CD4-positive, alpha-beta memory T cell (primary cell): ENCODE measurements at regions not wholly inside any gene's neighbourhood (a gene's known extent, or its start where the extent isn't known, plus 50 kb on each side); places are given as distances from the start of the nearest gene placed in this dataset.

Experiments used
- CTCF ChIA-PET: fragments of 350-600 bp; sonication (Branson Sonifier 250); formaldehyde crosslinking; loops from one replicate; lab custom pipeline; 2021; ENCODE audit warnings: inconsistent platforms; ENCODE audit not compliant: partially characterized antibody; lab: Charles Lee
- POLR2A ChIA-PET: fragments of 350-600 bp; sonication (Branson Sonifier 250); formaldehyde crosslinking; loops from one replicate; lab custom pipeline; 2021; ENCODE audit not compliant: partially characterized antibody; lab: Charles Lee
- DNase-seq, 5 donors: peaks; one replicate each; pipeline versions ENCODE4 v3.0.0 to v3.0.0-alpha.2; 2020 to 2022; ENCODE audit warnings: mixed read lengths in 1 of 5
- H3K27ac ChIP-seq: one replicate; pipeline ENCODE4 v1.7.0; 2013; ENCODE audit warnings: low read depth, low read length
- H3K27me3 ChIP-seq: 2 replicates; pipeline ENCODE4 v1.7.0; 2013; ENCODE audit warnings: mild to moderate bottlenecking, low read length, moderate library complexity; ENCODE audit not compliant: insufficient read depth
- H3K36me3 ChIP-seq: 2 replicates; pipeline ENCODE4 v1.7.0; 2013; ENCODE audit warnings: mild to moderate bottlenecking, low read length, moderate library complexity; ENCODE audit not compliant: insufficient read depth
- H3K4me1 ChIP-seq: 2 replicates; pipeline ENCODE4 v1.7.0; 2013; ENCODE audit warnings: mild to moderate bottlenecking, low read length, moderate library complexity; ENCODE audit not compliant: insufficient read depth
- H3K4me3 ChIP-seq, 2 donors: one replicate each; pipeline ENCODE4 v1.7.0; 2013; ENCODE audit warnings: low read length in 2 of 2, mild to moderate bottlenecking in 1 of 2
- H3K9me3 ChIP-seq, 2 donors: one replicate each; pipeline ENCODE4 v1.7.0; 2013; ENCODE audit warnings: low read length in 2 of 2, control low read depth in 1 of 2; ENCODE audit not compliant: control insufficient read depth in 1 of 2
- H3K27ac Mint-ChIP-seq, 7 donors: one replicate each; pipeline ENCODE4 v1.8.0; 2020 to 2021; ENCODE audit warnings: mixed read lengths in 7 of 7, mild to moderate bottlenecking in 6 of 7, inconsistent platforms in 3 of 7, moderate library complexity in 3 of 7
- H3K27me3 Mint-ChIP-seq, 2 donors: one replicate each; pipeline ENCODE4 v1.8.0; 2020 to 2021; ENCODE audit warnings: mixed read lengths in 2 of 2
- H3K36me3 Mint-ChIP-seq, 2 donors: one replicate each; pipeline ENCODE4 v1.8.0; 2020 to 2021; ENCODE audit warnings: mixed read lengths in 2 of 2, inconsistent platforms in 1 of 2, mild to moderate bottlenecking in 1 of 2
- H3K4me1 Mint-ChIP-seq, 4 donors: one replicate each; pipeline ENCODE4 v1.8.0; 2020 to 2021; ENCODE audit warnings: mixed read lengths in 4 of 4, mild to moderate bottlenecking in 1 of 4
- H3K4me3 Mint-ChIP-seq, 8 donors: one replicate each; pipeline ENCODE4 v1.8.0; 2020 to 2021; ENCODE audit warnings: mixed read lengths in 8 of 8, mild to moderate bottlenecking in 7 of 8, moderate library complexity in 6 of 8, inconsistent platforms in 3 of 8
- H3K9me3 Mint-ChIP-seq, 8 donors: one replicate each; pipeline ENCODE4 v1.8.0; 2020 to 2021; ENCODE audit warnings: mixed read lengths in 8 of 8, mild to moderate bottlenecking in 5 of 8, inconsistent platforms in 3 of 8, moderate library complexity in 1 of 8
- intact Hi-C: fragments of 100-400 bp; cut with micrococcal nuclease; formaldehyde crosslinking; loops from one replicate; pipeline ENCODE4 v1.15.1; 2023

DNA sequence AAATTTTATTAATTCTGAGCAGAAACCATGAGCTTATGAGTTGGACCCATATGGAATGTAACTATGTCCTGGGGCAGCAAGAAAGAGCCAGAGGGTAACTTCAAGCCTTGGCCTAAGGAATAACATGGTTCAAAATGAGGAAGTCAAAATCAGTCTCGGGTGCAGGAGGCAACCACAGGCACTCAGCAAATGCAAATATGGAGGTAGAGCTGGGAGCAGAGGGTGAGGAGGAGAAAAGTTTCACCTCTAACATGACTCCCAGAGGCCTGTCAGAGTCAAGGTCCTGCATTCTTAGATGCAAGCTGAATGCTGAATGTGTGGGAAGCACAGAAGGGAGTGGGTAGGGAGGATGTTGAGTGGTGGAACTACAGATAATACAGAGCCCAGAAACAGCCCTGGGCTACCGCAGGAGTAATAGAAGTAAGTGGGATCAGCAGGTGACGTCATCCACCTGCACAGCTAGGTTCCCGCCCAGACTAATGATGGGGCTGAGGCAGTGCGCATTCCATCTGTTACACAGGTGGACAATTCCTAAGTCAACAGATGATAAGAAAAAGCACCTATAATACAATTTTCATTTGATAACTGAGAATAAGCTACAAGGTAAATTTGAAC is 279.8 kb upstream of the ARRDC4 start:
- peaks cover 0 to 2% (median 0%) of the 10 kb centered on the region in 4 donors for H3K4me1 Mint-ChIP-seq
- peaks cover 0 to 14% (median 7%) of the 10 kb centered on the region in 8 donors for H3K9me3 Mint-ChIP-seq
- Histone ChIP-seq H3K27ac (no peak overlapping the region), H3K36me3 (no peaks in the 10 kb centered on the region), H3K4me1 (no peaks in the 10 kb centered on the region), H3K4me3 (no peak overlapping the region), H3K9me3 (no peaks in the 10 kb centered on the region), H3K27me3 (no peaks in the 10 kb centered on the region)
- no peaks in the 10 kb centered on the region for H3K27me3 Mint-ChIP-seq
- no peak overlapping the region for H3K27ac Mint-ChIP-seq
- no peak overlapping the region for H3K4me3 Mint-ChIP-seq
- ChIA-PET POLR2A (no interaction called here), CTCF (no interaction called here)
- intact Hi-C loops: no loop called here
- DNase-seq: no peak
- no peaks in the 10 kb centered on the region for H3K36me3 Mint-ChIP-seq

DNA sequence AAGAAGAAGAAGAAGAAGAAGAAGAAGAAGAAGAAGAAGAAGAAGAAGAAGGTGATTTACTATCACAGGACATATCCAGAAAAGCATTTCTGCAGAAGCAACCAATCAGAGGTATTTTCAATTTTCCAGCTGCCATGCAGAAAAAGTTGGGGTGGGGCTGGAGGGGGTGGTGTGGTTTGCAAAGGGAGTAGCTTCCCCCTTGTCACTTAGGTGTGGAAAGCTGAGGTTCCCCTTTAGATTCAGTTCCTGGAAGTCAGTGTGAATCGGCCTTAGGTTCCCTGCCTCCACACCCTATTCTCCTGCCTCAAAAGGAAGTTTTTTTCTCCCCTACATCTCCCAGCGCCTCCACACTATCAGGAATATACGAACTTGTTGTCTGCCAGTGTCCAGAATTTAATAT is 276.7 kb upstream of the ARRDC4 start:
- no peaks in the 10 kb centered on the region for H3K4me1 ChIP-seq
- POLR2A ChIA-PET: no interaction called here
- intact Hi-C loops: no loop called here

DNA sequence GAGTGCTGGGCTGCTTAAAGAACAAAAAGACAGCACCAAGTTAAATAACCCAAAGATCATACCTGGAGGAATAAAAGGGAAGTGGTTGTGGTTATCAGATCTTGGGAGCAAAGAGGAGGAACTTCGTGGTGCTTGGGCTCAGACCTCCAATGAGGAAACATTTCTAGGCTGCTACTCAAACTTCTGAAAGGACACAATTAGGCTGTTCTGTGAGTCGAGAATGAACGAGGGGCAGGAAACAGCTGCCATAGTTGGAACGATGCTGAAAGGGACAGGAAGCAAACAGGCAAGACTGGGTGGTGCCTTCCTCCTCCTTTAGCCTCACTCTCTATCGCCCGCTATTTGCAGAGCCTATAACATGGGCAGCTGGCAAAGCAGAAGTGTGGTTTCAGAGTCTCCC is 276.3 kb upstream of the ARRDC4 start:
- Histone ChIP-seq H3K9me3 (no peaks in the 10 kb centered on the region), H3K27ac (no peak overlapping the region), H3K4me1 (no peaks in the 10 kb centered on the region), H3K4me3 (no peak overlapping the region), H3K27me3 (no peaks in the 10 kb centered on the region), H3K36me3 (no peaks in the 10 kb centered on the region)
- H3K27ac Mint-ChIP-seq: no peak overlapping the region
- DNase-seq: no peak
- H3K4me3 Mint-ChIP-seq: no peak overlapping the region
- H3K36me3 Mint-ChIP-seq: no peaks in the 10 kb centered on the region
- peaks cover 0 to 3% (median 0%) of the 10 kb centered on the region in 4 donors for H3K4me1 Mint-ChIP-seq
- CTCF ChIA-PET: no interaction called here
- POLR2A ChIA-PET: no interaction called here
- intact Hi-C loops: no loop called here
- H3K27me3 Mint-ChIP-seq: no peaks in the 10 kb centered on the region
- H3K9me3 Mint-ChIP-seq: peaks cover 2 to 16% (median 6%) of the 10 kb centered on the region in 8 donors

More for the DNA sequence above, 276.7 kb upstream of the ARRDC4 start:
- H3K4me3 Mint-ChIP-seq: no peak overlapping the region
- H3K9me3 Mint-ChIP-seq: peaks cover 0 to 14% (median 5%) of the 10 kb centered on the region in 8 donors
- no peak for DNase-seq
- H3K27me3 ChIP-seq: no peaks in the 10 kb centered on the region
- H3K4me1 Mint-ChIP-seq: peaks cover 0 to 3% (median 0%) of the 10 kb centered on the region in 4 donors
- no peaks in the 10 kb centered on the region for H3K27me3 Mint-ChIP-seq
- H3K36me3 Mint-ChIP-seq: no peaks in the 10 kb centered on the region
- no peak overlapping the region for H3K4me3 ChIP-seq
- H3K9me3 ChIP-seq: no peaks in the 10 kb centered on the region
- no peak overlapping the region for H3K27ac ChIP-seq
- CTCF ChIA-PET: no interaction called here
- H3K36me3 ChIP-seq: no peaks in the 10 kb centered on the region
- no peak overlapping the region for H3K27ac Mint-ChIP-seq

DNA sequence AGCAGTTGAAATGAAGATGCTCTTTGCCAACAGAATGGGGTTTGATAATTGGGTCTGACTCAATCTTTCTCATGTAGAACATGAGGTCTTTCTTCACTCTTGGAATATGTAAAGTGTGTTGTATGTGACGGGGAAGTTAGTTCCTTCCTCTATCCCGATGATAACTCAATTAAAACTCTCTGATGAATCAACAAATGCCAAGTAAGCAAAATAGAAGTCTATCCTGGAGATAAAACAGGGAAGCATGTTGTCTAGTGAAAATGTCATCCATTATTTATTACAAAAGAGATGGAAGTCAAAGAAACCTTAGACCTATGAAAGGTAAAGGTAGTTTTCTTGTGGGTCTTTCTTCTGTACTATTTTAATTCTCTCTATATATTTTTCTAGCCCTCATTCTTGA is 274.2 kb upstream of the ARRDC4 start:
- H3K27me3 ChIP-seq: no peaks in the 10 kb centered on the region
- intact Hi-C loops: no loop called here
- H3K9me3 Mint-ChIP-seq: peaks cover 3 to 11% (median 6%) of the 10 kb centered on the region in 8 donors

DNA sequence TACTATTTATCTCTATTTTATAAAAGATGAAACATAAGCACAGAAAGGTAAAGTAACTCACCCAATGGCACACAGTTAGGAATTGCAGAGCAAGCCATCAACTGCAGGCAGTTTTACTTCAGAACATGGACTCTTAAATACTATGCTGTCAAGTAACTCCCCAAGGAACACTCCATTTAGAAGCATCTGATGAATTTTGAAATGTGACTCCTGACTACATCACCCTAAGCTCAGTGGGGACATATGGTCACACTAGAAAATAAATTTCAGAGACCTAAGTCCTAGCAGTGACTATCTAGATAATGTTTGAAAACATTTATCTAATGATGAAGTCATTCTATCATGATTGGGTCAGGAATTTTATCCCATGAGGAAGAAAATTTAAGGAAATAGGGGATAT is 272.8 kb upstream of the ARRDC4 start:
- POLR2A ChIA-PET: no interaction called here
- no peaks in the 10 kb centered on the region for H3K9me3 ChIP-seq
- no peak overlapping the region for H3K27ac Mint-ChIP-seq

More for the DNA sequence above, 274.2 kb upstream of the ARRDC4 start:
- Mint-ChIP-seq H3K4me1 (peaks cover 0 to 3% (median 0%) of the 10 kb centered on the region in 4 donors), H3K4me3 (no peak overlapping the region), H3K36me3 (no peaks in the 10 kb centered on the region), H3K27me3 (peaks cover 0 to 1% of the 10 kb centered on the region in 2 donors), H3K27ac (no peak overlapping the region)
- no peak overlapping the region for H3K4me3 ChIP-seq
- no peaks in the 10 kb centered on the region for H3K36me3 ChIP-seq
- ChIA-PET CTCF (no interaction called here), POLR2A (no interaction called here)
- no peak for DNase-seq
- H3K9me3 ChIP-seq: no peaks in the 10 kb centered on the region
- no peak overlapping the region for H3K27ac ChIP-seq
- no peaks in the 10 kb centered on the region for H3K4me1 ChIP-seq

DNA sequence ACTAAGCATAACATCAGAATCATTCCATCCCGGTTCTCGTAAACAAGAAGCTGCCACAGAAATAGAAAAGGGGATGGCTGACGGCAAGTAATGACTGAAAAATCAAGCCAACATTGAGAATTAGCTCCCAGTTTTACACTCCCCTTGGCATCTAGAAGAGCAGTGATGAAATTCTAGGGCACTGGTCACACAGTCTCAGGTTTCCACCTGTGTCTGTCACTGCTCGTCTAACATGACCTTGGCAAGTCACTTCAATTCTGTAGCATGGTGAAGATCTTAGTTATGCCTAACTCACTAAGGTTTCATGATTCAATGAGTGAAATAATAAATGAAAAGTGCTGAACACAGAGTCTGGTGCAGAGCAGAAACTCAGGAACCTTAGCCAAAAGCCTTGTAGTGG is 272.3 kb upstream of the ARRDC4 start:
- no peak overlapping the region for H3K4me3 ChIP-seq
- H3K27me3 ChIP-seq: no peaks in the 10 kb centered on the region
- DNase-seq: no peak
- intact Hi-C loops: no loop called here
- H3K4me1 Mint-ChIP-seq: peaks cover 0 to 3% (median 0%) of the 10 kb centered on the region in 4 donors
- no peaks in the 10 kb centered on the region for H3K4me1 ChIP-seq
- H3K4me3 Mint-ChIP-seq: no peak overlapping the region
- H3K27ac Mint-ChIP-seq: no peak overlapping the region
- no peak overlapping the region for H3K27ac ChIP-seq
- ChIA-PET POLR2A (no interaction called here), CTCF (no interaction called here)
- H3K9me3 ChIP-seq: no peaks in the 10 kb centered on the region
- H3K36me3 Mint-ChIP-seq: no peaks in the 10 kb centered on the region
- no peaks in the 10 kb centered on the region for H3K36me3 ChIP-seq
- peaks cover 3 to 11% (median 5%) of the 10 kb centered on the region in 8 donors for H3K9me3 Mint-ChIP-seq
- H3K27me3 Mint-ChIP-seq: peaks cover 0 to 1% of the 10 kb centered on the region in 2 donors

More for the DNA sequence above, 272.8 kb upstream of the ARRDC4 start:
- no peak for DNase-seq
- Histone ChIP-seq H3K4me3 (no peak overlapping the region), H3K27me3 (no peaks in the 10 kb centered on the region), H3K36me3 (no peaks in the 10 kb centered on the region), H3K27ac (no peak overlapping the region), H3K4me1 (no peaks in the 10 kb centered on the region)
- H3K9me3 Mint-ChIP-seq: peaks cover 3 to 11% (median 5%) of the 10 kb centered on the region in 8 donors
- intact Hi-C loops: no loop called here
- peaks cover 0 to 3% (median 0%) of the 10 kb centered on the region in 4 donors for H3K4me1 Mint-ChIP-seq
- H3K36me3 Mint-ChIP-seq: no peaks in the 10 kb centered on the region
- no peak overlapping the region for H3K4me3 Mint-ChIP-seq
- peaks cover 0 to 1% of the 10 kb centered on the region in 2 donors for H3K27me3 Mint-ChIP-seq
- CTCF ChIA-PET: no interaction called here

DNA sequence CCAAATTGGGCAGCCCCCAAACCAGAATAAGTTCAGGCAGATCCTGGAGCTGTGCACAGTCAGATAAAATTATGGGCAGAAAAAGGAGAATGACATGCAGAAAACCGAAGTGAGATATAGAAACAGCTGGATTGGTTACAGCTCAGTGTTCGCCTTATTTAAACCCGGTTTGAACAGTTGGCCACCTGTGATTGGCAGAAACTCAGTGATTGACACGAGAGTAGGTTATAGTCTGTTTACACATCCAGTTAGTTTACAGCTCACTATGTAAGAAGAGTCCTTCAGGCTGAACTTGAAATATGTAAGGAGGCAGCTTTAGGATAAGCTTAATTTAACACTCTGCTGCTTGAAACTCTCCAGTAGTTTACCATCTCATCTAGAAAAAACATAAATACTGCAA is 271.6 kb upstream of the ARRDC4 start:
- ChIA-PET CTCF (no interaction called here), POLR2A (no interaction called here)
- H3K36me3 Mint-ChIP-seq: no peaks in the 10 kb centered on the region
- no peak overlapping the region for H3K4me3 ChIP-seq
- no peaks in the 10 kb centered on the region for H3K27me3 ChIP-seq
- no peaks in the 10 kb centered on the region for H3K9me3 ChIP-seq
- no peak overlapping the region for H3K27ac ChIP-seq
- peaks cover 3 to 11% (median 5%) of the 10 kb centered on the region in 8 donors for H3K9me3 Mint-ChIP-seq
- no peak for DNase-seq
- no peaks in the 10 kb centered on the region for H3K36me3 ChIP-seq
- H3K4me3 Mint-ChIP-seq: no peak overlapping the region
- no peak overlapping the region for H3K27ac Mint-ChIP-seq
- peaks cover 0 to 1% of the 10 kb centered on the region in 2 donors for H3K27me3 Mint-ChIP-seq
- no peaks in the 10 kb centered on the region for H3K4me1 ChIP-seq
- peaks cover 0 to 3% (median 0%) of the 10 kb centered on the region in 4 donors for H3K4me1 Mint-ChIP-seq
- intact Hi-C loops: no loop called here
